ENCODE measurements at regions not wholly inside any gene's neighbourhood (a gene's known extent, or its start where the extent isn't known, plus 50 kb on each side); places are given as distances from the start of the nearest gene placed in this dataset.

GRCh38 chr4:187208651-187209050, 485.0 kb upstream of the FAT1 start:
- H3K4me2 ChIP-seq (ENCODE audit: low read depth, low read length) = no peak overlapping the region
- no peak overlapping the region for H3K9ac ChIP-seq (ENCODE audit: insufficient read depth, low read depth, low read length)
- no peaks in the 10 kb centered on the region for H3K9me3 ChIP-seq (ENCODE audit: low read length)
- DNase-seq (ENCODE audit: low spot score) (peak; percentile 4), ATAC-seq (no peak), FAIRE-seq (no peak)
- in situ Hi-C loops (cut with HindIII; ENCODE audit: extremely low pct_ligation_motif_present, low pct_unique_long_range_greater_than_20kb) (no loop called here), intact Hi-C loops (cut with micrococcal nuclease; ENCODE audit: unreplicated experiment) (no loop called here)
- no peak overlapping the region for H2AFZ ChIP-seq (ENCODE audit: low read length)
- POLR2A ChIA-PET = no interaction called here
- no peak overlapping the region for H3K4me3 ChIP-seq (replicated peaks in 1 of 3; ENCODE audit: insufficient read depth in 1 of 3, low read depth in 2 of 3, low read length in 3 of 3)
- H3K27ac ChIP-seq (ENCODE audit: extremely low read length, insufficient read depth, low read length) = no peak overlapping the region
- H3K36me3 ChIP-seq (replicated peaks in 1 of 2; ENCODE audit: control insufficient read depth in 1 of 2, insufficient read depth in 2 of 2, low read length in 2 of 2) = no peaks in the 10 kb centered on the region
- WGBS (ENCODE audit: low lambda C conversion rate) = 7% methylated on average over 2 of the region's 2 CpGs
- H3K79me2 ChIP-seq (ENCODE audit: insufficient read depth, low read length) = no peaks in the 10 kb centered on the region
- peaks cover 0 to 8% of the 10 kb centered on the region in 2 experiments; a peak in 1 of 5 replicates for H3K27me3 ChIP-seq (ENCODE audit: control insufficient read depth in 1 of 2, insufficient read depth in 2 of 2, low read length in 2 of 2)
- no TSS peak for BruUV-seq (replicated peaks)
- peaks cover 12% of the 10 kb centered on the region for H3K4me1 ChIP-seq (ENCODE audit: insufficient read depth, low read length)
- H4K20me1 ChIP-seq (ENCODE audit: insufficient read depth, low read length) = no peaks in the 10 kb centered on the region
- no peak for TF ChIP-seq BCL6 (CRISPR knock-in tag; IDR thresholded peaks at IDR 0.05)
- TF ChIP-seq ZNF607 (CRISPR knock-in tag; IDR thresholded peaks at IDR 0.05; ENCODE audit: borderline replicate concordance) = no peak
- TF ChIP-seq ZNF614 (CRISPR knock-in tag; IDR thresholded peaks at IDR 0.05; ENCODE audit: borderline replicate concordance) = no peak
- TF ChIP-seq FOSL2 (CRISPR knock-in tag; IDR thresholded peaks at IDR 0.05) = peak; percentile 42; the same call in 1 of the 2 replicates
- no peak for TF ChIP-seq SP5 (CRISPR knock-in tag; IDR thresholded peaks at IDR 0.05; ENCODE audit: borderline replicate concordance, low read depth)
- no peak for TF ChIP-seq FOXO4 (CRISPR knock-in tag; conservative IDR thresholded peaks at IDR 0.05)
- peak; percentile 84 for TF ChIP-seq NFE2L2 (IDR thresholded peaks at IDR 0.05; ENCODE audit: low read length)
- TF ChIP-seq ZNF839 (CRISPR knock-in tag; IDR thresholded peaks at IDR 0.05; ENCODE audit: borderline replicate concordance) = no peak
- no peak for TF ChIP-seq ZFAT (CRISPR knock-in tag; conservative IDR thresholded peaks at IDR 0.05)
- no peak for TF ChIP-seq ZNF101 (CRISPR knock-in tag; IDR thresholded peaks at IDR 0.05; ENCODE audit: borderline replicate concordance, low read depth)
- no peak for TF ChIP-seq ZBTB7A (CRISPR knock-in tag; IDR thresholded peaks at IDR 0.05)
- TF ChIP-seq ZNF143 (CRISPR knock-in tag; IDR thresholded peaks at IDR 0.05) = no peak
- no peak for TF ChIP-seq NR2C2 (CRISPR knock-in tag; IDR thresholded peaks at IDR 0.05; ENCODE audit: borderline replicate concordance)
- TF ChIP-seq ZNF567 (CRISPR knock-in tag; IDR thresholded peaks at IDR 0.05; ENCODE audit: borderline replicate concordance) = no peak
- no peak for TF ChIP-seq GABPA (IDR thresholded peaks at IDR 0.05; ENCODE audit: low read depth, low read length)
- TF ChIP-seq GABPA (CRISPR knock-in tag; IDR thresholded peaks at IDR 0.05; ENCODE audit: low read depth) = no peak
- peak; percentile 40 to 44; a peak in 2 of 4 replicates for TF ChIP-seq MAFK (conservative IDR thresholded peaks at IDR 0.05 in 1 of 2, IDR thresholded peaks at IDR 0.05 in 1 of 2; ENCODE audit: low read length in 2 of 2)
- CTCF ChIA-PET (ENCODE audit: low intra/inter-chr PET ratio, low total read pairs) = no interaction called here
